ENCODE measurements at regions not wholly inside any gene's neighbourhood (a gene's known extent, or its start where the extent isn't known, plus 50 kb on each side); places are given as distances from the start of the nearest gene placed in this dataset.
A peak's percentile ranks its signal among the peaks of the same experiment; 100 is the strongest.

GRCh38 chr13:40270726-40271125 is 395.7 kb downstream of the FOXO1 start:
- DNase-seq = no peak

GRCh38 chr13:40271271-40271885 is 395.1 kb downstream of the FOXO1 start:
- DNase-seq = no peak

- peak; percentile 70 for DNase-seq
These were observed 394.3 kb downstream of the FOXO1 start for GRCh38 chr13:40271931-40272775.

GRCh38 chr13:40272776-40273139 is 393.7 kb downstream of the FOXO1 start:
- DNase-seq = no peak

GRCh38 chr13:40273253-40274025 is 393.0 kb downstream of the FOXO1 start:
- no peak for DNase-seq

GRCh38 chr13:40274103-40274502 is 392.3 kb downstream of the FOXO1 start:
- no peak for DNase-seq

- no peak for DNase-seq
These were observed 391.3 kb downstream of the FOXO1 start for GRCh38 chr13:40275155-40275554.

- no peak for DNase-seq
These were observed 390.8 kb downstream of the FOXO1 start for GRCh38 chr13:40275636-40276035.

- DNase-seq = no peak
These were observed 382.8 kb downstream of the FOXO1 start for GRCh38 chr13:40283666-40284065.

- DNase-seq = no peak
These were observed 380.8 kb downstream of the FOXO1 start for GRCh38 chr13:40285634-40286033.

- DNase-seq = no peak
These were observed 379.0 kb downstream of the FOXO1 start for GRCh38 chr13:40287428-40287827.

GRCh38 chr13:40288259-40288658 is 378.2 kb downstream of the FOXO1 start:
- DNase-seq = no peak

GRCh38 chr13:40290758-40291157 is 375.7 kb downstream of the FOXO1 start:
- DNase-seq = no peak

- no peak for DNase-seq
These were observed 374.3 kb downstream of the FOXO1 start for GRCh38 chr13:40292108-40292507.

- no peak for DNase-seq
These were observed 373.9 kb downstream of the FOXO1 start for GRCh38 chr13:40292536-40292935.

- DNase-seq = no peak
These were observed 364.1 kb downstream of the FOXO1 start for GRCh38 chr13:40302351-40302750.

GRCh38 chr13:40304391-40304790 is 362.1 kb downstream of the FOXO1 start:
- DNase-seq = no peak

GRCh38 chr13:40306817-40307216 is 359.6 kb downstream of the FOXO1 start:
- no peak for DNase-seq

- DNase-seq = no peak
These were observed 356.6 kb downstream of the FOXO1 start for GRCh38 chr13:40309881-40310280.

GRCh38 chr13:40311356-40312101 is 354.9 kb downstream of the FOXO1 start:
- no peak for DNase-seq

- DNase-seq = no peak
These were observed 352.9 kb downstream of the FOXO1 start for GRCh38 chr13:40313269-40314200.
